ENCODE measurements at regions not wholly inside any gene's neighbourhood (a gene's known extent, or its start where the extent isn't known, plus 50 kb on each side); places are given as distances from the start of the nearest gene placed in this dataset.

GRCh38 chr5:167861129-167861927 lies 430.1 kb upstream of the WWC1 start:
- ATAC-seq: no peak
- Mint-ChIP-seq H3K4me1 (no peaks in the 10 kb centered on the region), H3K4me3 (no peak overlapping the region), H3K9me3 (peaks cover 0 to 5% (median 0%) of the 10 kb centered on the region in 9 donors), H3K27me3 (peaks cover 0 to 4% (median 0%) of the 10 kb centered on the region in 5 donors), H3K36me3 (no peaks in the 10 kb centered on the region), H3K27ac (no peak overlapping the region)
- POLR2A ChIA-PET: no interaction called here
- no peak for DNase-seq

- Mint-ChIP-seq H3K27me3 (peaks cover 0 to 3% (median 0%) of the 10 kb centered on the region in 5 donors), H3K4me1 (no peaks in the 10 kb centered on the region), H3K27ac (no peak overlapping the region), H3K9me3 (peaks cover 0 to 5% (median 2%) of the 10 kb centered on the region in 9 donors), H3K4me3 (no peak overlapping the region), H3K36me3 (no peaks in the 10 kb centered on the region)
- ATAC-seq (no peak), DNase-seq (no peak)
- POLR2A ChIA-PET: no interaction called here
These were observed 429.5 kb upstream of the WWC1 start for GRCh38 chr5:167861928-167862426.

GRCh38 chr5:167863883-167864282 lies 427.6 kb upstream of the WWC1 start:
- Mint-ChIP-seq H3K4me1 (no peaks in the 10 kb centered on the region), H3K27ac (no peak overlapping the region), H3K36me3 (no peaks in the 10 kb centered on the region), H3K4me3 (no peak overlapping the region), H3K9me3 (peaks cover 0 to 5% (median 2%) of the 10 kb centered on the region in 9 donors), H3K27me3 (peaks cover 0 to 3% (median 0%) of the 10 kb centered on the region in 5 donors)
- POLR2A ChIA-PET: no interaction called here
- no peak for ATAC-seq
- DNase-seq: no peak

- POLR2A ChIA-PET: no interaction called here
- Mint-ChIP-seq H3K27ac (no peak overlapping the region), H3K9me3 (peaks cover 0 to 5% (median 2%) of the 10 kb centered on the region in 9 donors), H3K4me3 (no peak overlapping the region), H3K4me1 (no peaks in the 10 kb centered on the region), H3K27me3 (peaks cover 0 to 3% (median 0%) of the 10 kb centered on the region in 5 donors), H3K36me3 (no peaks in the 10 kb centered on the region)
- DNase-seq (no peak), ATAC-seq (no peak)
These were observed 426.6 kb upstream of the WWC1 start for GRCh38 chr5:167864801-167865200.

- DNase-seq: no peak
- ATAC-seq: no peak
- POLR2A ChIA-PET: no interaction called here
- Mint-ChIP-seq H3K4me3 (no peak overlapping the region), H3K27ac (no peak overlapping the region), H3K36me3 (no peaks in the 10 kb centered on the region), H3K9me3 (peaks cover 0 to 7% (median 0%) of the 10 kb centered on the region in 9 donors), H3K4me1 (no peaks in the 10 kb centered on the region), H3K27me3 (no peaks in the 10 kb centered on the region)
These were observed 424.6 kb upstream of the WWC1 start for GRCh38 chr5:167866797-167867196.

- Mint-ChIP-seq H3K9me3 (peaks cover 0 to 7% (median 0%) of the 10 kb centered on the region in 9 donors), H3K4me1 (no peaks in the 10 kb centered on the region), H3K27ac (no peak overlapping the region), H3K27me3 (no peaks in the 10 kb centered on the region), H3K36me3 (no peaks in the 10 kb centered on the region), H3K4me3 (no peak overlapping the region)
- ATAC-seq: no peak
- POLR2A ChIA-PET: no interaction called here
- DNase-seq: no peak
These were observed 424.2 kb upstream of the WWC1 start for GRCh38 chr5:167867281-167867680.

- POLR2A ChIA-PET: no interaction called here
- DNase-seq (no peak), ATAC-seq (no peak)
- Mint-ChIP-seq H3K9me3 (peaks cover 0 to 11% (median 3%) of the 10 kb centered on the region in 9 donors), H3K36me3 (no peaks in the 10 kb centered on the region), H3K27ac (no peak overlapping the region), H3K27me3 (no peaks in the 10 kb centered on the region), H3K4me1 (no peaks in the 10 kb centered on the region), H3K4me3 (no peak overlapping the region)
These were observed 422.3 kb upstream of the WWC1 start for GRCh38 chr5:167869125-167869524.

GRCh38 chr5:167870055-167870454 lies 421.4 kb upstream of the WWC1 start:
- Mint-ChIP-seq H3K36me3 (no peaks in the 10 kb centered on the region), H3K9me3 (peaks cover 0 to 15% (median 5%) of the 10 kb centered on the region in 9 donors), H3K4me3 (no peak overlapping the region), H3K27ac (no peak overlapping the region), H3K27me3 (no peaks in the 10 kb centered on the region), H3K4me1 (no peaks in the 10 kb centered on the region)
- DNase-seq (no peak), ATAC-seq (no peak)
- POLR2A ChIA-PET: no interaction called here

- Mint-ChIP-seq H3K36me3 (no peaks in the 10 kb centered on the region), H3K4me1 (no peaks in the 10 kb centered on the region), H3K27me3 (no peaks in the 10 kb centered on the region), H3K4me3 (no peak overlapping the region), H3K9me3 (peaks cover 0 to 22% (median 7%) of the 10 kb centered on the region in 9 donors), H3K27ac (no peak overlapping the region)
- POLR2A ChIA-PET: no interaction called here
- DNase-seq (no peak), ATAC-seq (no peak)
These were observed 420.4 kb upstream of the WWC1 start for GRCh38 chr5:167871091-167871490.

- H3K27me3 Mint-ChIP-seq: no peaks in the 10 kb centered on the region
- no peaks in the 10 kb centered on the region for H3K4me1 Mint-ChIP-seq
- peaks cover 2 to 22% (median 7%) of the 10 kb centered on the region in 9 donors for H3K9me3 Mint-ChIP-seq
- no peaks in the 10 kb centered on the region for H3K36me3 Mint-ChIP-seq
- ATAC-seq (no peak), DNase-seq (no peak)
- no peak overlapping the region for H3K4me3 Mint-ChIP-seq
- POLR2A ChIA-PET: no interaction called here
- H3K27ac Mint-ChIP-seq: no peak overlapping the region
These were observed 418.7 kb upstream of the WWC1 start for GRCh38 chr5:167872791-167873190.

- no peaks in the 10 kb centered on the region for H3K36me3 Mint-ChIP-seq
- peaks cover 0 to 2% (median 0%) of the 10 kb centered on the region in 5 donors for H3K27me3 Mint-ChIP-seq
- POLR2A ChIA-PET: no interaction called here
- H3K4me1 Mint-ChIP-seq: no peaks in the 10 kb centered on the region
- ATAC-seq (no peak), DNase-seq (no peak)
- no peak overlapping the region for H3K27ac Mint-ChIP-seq
- H3K4me3 Mint-ChIP-seq: no peak overlapping the region
- H3K9me3 Mint-ChIP-seq: peaks cover 3 to 22% (median 7%) of the 10 kb centered on the region in 9 donors
These were observed 414.2 kb upstream of the WWC1 start for GRCh38 chr5:167877114-167877722.

GRCh38 chr5:167877924-167878323 lies 413.5 kb upstream of the WWC1 start:
- no peak overlapping the region for H3K4me3 Mint-ChIP-seq
- H3K27ac Mint-ChIP-seq: no peak overlapping the region
- ATAC-seq (no peak), DNase-seq (no peak)
- H3K36me3 Mint-ChIP-seq: no peaks in the 10 kb centered on the region
- no peaks in the 10 kb centered on the region for H3K4me1 Mint-ChIP-seq
- POLR2A ChIA-PET: no interaction called here
- peaks cover 3 to 22% (median 9%) of the 10 kb centered on the region in 9 donors for H3K9me3 Mint-ChIP-seq
- peaks cover 0 to 2% (median 0%) of the 10 kb centered on the region in 5 donors for H3K27me3 Mint-ChIP-seq

GRCh38 chr5:167880420-167880819 lies 411.0 kb upstream of the WWC1 start:
- Mint-ChIP-seq H3K4me3 (no peak overlapping the region), H3K27ac (no peak overlapping the region), H3K4me1 (no peaks in the 10 kb centered on the region), H3K9me3 (peaks cover 0 to 7% (median 3%) of the 10 kb centered on the region in 9 donors), H3K27me3 (peaks cover 0 to 2% (median 0%) of the 10 kb centered on the region in 5 donors), H3K36me3 (no peaks in the 10 kb centered on the region)
- no peak for ATAC-seq
- DNase-seq: no peak
- POLR2A ChIA-PET: no interaction called here
